ENCODE measurements at regions not wholly inside any gene's neighbourhood (a gene's known extent, or its start where the extent isn't known, plus 50 kb on each side); places are given as distances from the start of the nearest gene placed in this dataset.

- intact Hi-C loops (cut with DNase I, micrococcal nuclease) = no loop called here
- DNase-seq (no peak), ATAC-seq (no peak)
- H3K9me3 ChIP-seq = no peaks in the 10 kb centered on the region
- TF ChIP-seq CTCF (IDR thresholded peaks at IDR 0.05) = no peak
- no peaks in the 10 kb centered on the region for H3K36me3 ChIP-seq (ENCODE audit: low read depth)
- H3K4me1 ChIP-seq (ENCODE audit: low read depth) = no peaks in the 10 kb centered on the region
- H3K4me3 ChIP-seq = no peak overlapping the region
These were observed 533.4 kb downstream of the NTRK3 start for GRCh38 chr15:87722941-87723691.

DNA sequence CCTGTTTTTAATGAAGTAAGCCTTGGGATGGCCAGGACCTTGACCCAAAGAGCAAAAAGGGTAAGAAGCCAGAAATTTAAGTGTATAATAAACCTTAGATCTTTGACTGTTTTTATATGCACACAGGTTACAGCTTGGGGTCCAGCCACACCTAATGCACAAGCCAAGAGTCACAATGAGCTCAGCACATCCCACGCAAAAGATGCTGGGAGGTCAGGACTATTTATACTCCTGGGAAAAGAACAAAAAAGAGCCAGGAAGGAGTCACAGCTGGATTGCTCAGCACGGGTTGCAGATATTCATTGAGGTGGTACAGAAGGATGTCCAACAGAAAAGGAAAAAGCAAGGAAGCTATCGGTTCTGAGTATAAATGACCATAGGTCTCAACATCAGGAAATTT is 536.3 kb downstream of the NTRK3 start:
- no peak for ATAC-seq
- intact Hi-C loops (cut with DNase I, micrococcal nuclease) = no loop called here
- H3K4me3 ChIP-seq = no peak overlapping the region
- H3K36me3 ChIP-seq (ENCODE audit: low read depth) = no peaks in the 10 kb centered on the region
- no peaks in the 10 kb centered on the region for H3K4me1 ChIP-seq (ENCODE audit: low read depth)
- TF ChIP-seq CTCF (IDR thresholded peaks at IDR 0.05) = no peak
- DNase-seq = no peak
- H3K9me3 ChIP-seq = no peaks in the 10 kb centered on the region

- intact Hi-C loops (cut with DNase I, micrococcal nuclease) = no loop called here
- TF ChIP-seq CTCF (IDR thresholded peaks at IDR 0.05) = no peak
- Histone ChIP-seq H3K4me1 (ENCODE audit: low read depth) (no peaks in the 10 kb centered on the region), H3K9me3 (no peaks in the 10 kb centered on the region), H3K36me3 (ENCODE audit: low read depth) (no peaks in the 10 kb centered on the region), H3K4me3 (no peak overlapping the region)
- no peak for ATAC-seq
- DNase-seq = no peak
These were observed 540.1 kb downstream of the NTRK3 start for GRCh38 chr15:87716422-87716821.

DNA sequence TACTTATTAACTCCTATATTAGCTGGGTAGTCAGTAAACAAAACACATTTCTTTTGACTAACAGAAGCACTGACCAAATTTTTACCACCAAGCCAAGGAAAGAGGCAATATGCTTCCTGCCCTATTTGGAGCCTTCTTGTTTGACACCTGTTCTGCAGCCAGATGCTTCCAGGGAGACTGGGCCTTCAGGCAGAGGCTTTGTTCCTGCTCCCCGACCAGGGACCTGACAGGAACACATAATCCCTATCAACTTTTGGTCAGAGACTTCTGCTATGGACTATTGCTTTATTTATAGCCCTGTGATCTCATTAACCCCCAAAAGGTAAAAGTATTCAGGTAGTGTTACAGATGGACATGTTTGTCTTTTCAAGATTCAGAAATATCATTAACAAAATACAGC is 541.3 kb downstream of the NTRK3 start:
- H3K9me3 ChIP-seq = no peaks in the 10 kb centered on the region

DNA sequence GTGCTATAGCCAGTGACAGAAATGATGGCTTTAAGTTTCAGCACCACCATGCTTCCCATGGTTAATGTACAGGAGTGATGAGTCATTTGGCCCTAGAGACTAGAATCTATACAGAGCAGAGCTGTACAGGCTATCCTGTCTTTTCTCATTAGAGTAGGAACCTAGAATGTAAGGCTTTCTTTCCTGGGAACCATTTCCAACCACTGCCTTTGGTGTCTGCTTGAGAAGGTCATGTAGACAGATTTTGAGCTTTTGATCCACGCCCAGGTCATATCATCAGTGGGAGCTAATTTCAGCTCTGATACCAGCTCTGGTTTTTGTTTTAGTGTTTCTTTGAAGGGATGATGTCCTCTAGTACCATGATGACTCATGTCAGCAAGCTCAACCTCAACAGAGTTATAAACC is 543.1 kb downstream of the NTRK3 start:
- Histone ChIP-seq H3K4me3 (no peak overlapping the region), H3K9me3 (peaks cover 2% of the 10 kb centered on the region), H3K4me1 (ENCODE audit: low read depth) (no peaks in the 10 kb centered on the region), H3K36me3 (ENCODE audit: low read depth) (no peaks in the 10 kb centered on the region)
- ATAC-seq = no peak
- no peak for TF ChIP-seq CTCF (IDR thresholded peaks at IDR 0.05)
- intact Hi-C loops (cut with DNase I, micrococcal nuclease) = no loop called here
- no peak for DNase-seq

More for the DNA sequence above, 541.3 kb downstream of the NTRK3 start:
- TF ChIP-seq CTCF (IDR thresholded peaks at IDR 0.05) = no peak
- ATAC-seq (no peak), DNase-seq (no peak)
- no peak overlapping the region for H3K4me3 ChIP-seq
- no peaks in the 10 kb centered on the region for H3K4me1 ChIP-seq (ENCODE audit: low read depth)
- H3K36me3 ChIP-seq (ENCODE audit: low read depth) = no peaks in the 10 kb centered on the region
- intact Hi-C loops (cut with DNase I, micrococcal nuclease) = no loop called here

GRCh38 chr15:87712211-87712610 is 544.3 kb downstream of the NTRK3 start:
- no peak overlapping the region for H3K4me3 ChIP-seq
- no peaks in the 10 kb centered on the region for H3K36me3 ChIP-seq (ENCODE audit: low read depth)
- intact Hi-C loops (cut with DNase I, micrococcal nuclease) = no loop called here
- DNase-seq = no peak
- no peak for TF ChIP-seq CTCF (IDR thresholded peaks at IDR 0.05)
- no peaks in the 10 kb centered on the region for H3K4me1 ChIP-seq (ENCODE audit: low read depth)
- peaks cover 2% of the 10 kb centered on the region for H3K9me3 ChIP-seq
- ATAC-seq = no peak

All from mucosa of descending colon (tissue), 3 donors.